GM21723 (cell line): ENCODE measurements at regions not wholly inside any gene's neighbourhood (a gene's known extent, or its start where the extent isn't known, plus 50 kb on each side); places are given as distances from the start of the nearest gene placed in this dataset.
"Not testable (repeated sequence)": the region's sequence is repeated elsewhere in the genome, so short reads cannot be mapped to it uniquely, and the experiment has no call there.

Experiments
- ATAC-seq: cut with Tn5 transposase; IDR thresholded peaks from one replicate; pipeline ENCODE4 v1.9.1; 2021; ENCODE audit warnings: mild to moderate bottlenecking, moderate library complexity; ENCODE audit not compliant: unreplicated experiment

DNA sequence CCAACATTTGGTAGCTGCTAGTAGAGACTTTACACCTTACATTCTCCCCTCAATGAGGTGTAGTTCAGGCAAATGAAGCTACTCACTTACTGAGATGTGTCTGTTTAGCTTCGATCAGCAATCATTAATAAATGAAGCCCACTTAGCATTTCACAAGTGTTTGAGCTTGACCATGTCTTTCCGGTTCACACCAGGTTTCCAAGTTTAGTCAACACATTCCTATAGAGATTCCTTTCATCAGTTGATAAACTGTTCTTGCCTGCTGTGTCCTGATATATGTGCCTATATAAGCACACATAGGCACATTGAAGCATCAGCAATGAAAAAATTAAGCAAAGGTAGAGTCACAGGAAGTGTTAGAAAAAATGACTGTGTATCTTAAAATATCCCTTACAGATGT is 150.0 kb downstream of the BTBD3 start:
- ATAC-seq, result no peak

DNA sequence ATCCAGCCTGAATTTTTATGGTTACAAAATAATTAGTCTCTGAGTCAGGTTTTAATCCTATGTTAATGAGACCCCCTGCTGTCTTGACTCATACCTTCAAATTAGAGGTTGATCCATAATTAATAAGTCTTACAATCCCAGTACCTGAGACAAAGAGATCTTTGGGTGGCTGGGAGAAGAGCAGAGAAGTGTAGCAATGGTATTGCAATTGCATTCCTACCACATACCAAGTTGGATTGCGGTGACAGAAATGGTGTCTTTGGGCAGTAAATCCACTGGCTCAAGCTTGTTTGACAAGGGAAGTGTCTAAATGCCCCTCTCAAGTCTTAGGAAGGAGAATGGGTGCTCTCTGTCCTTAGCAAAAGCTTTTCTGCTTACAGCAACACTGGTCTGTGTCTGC is 150.4 kb downstream of the BTBD3 start:
- ATAC-seq, result no peak

DNA sequence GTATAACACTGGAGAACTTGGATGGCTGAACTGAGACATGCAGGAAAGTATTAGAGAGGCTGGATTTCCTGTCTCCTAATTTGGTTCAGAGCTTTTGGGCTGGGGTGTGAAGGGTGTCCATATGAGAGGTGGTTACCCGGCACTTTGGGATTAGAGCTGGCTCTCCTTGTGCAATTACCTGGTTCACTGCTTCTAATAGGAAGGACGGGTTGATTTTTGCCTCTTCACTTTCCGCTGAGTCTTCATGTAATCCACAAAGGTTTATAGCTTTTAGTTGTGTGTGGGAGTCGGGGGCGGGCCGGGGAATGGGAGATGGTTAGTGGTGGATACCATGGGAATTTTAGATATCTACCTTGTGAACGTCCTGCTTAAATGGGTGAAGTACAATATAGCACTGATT is 151.5 kb downstream of the BTBD3 start:
- ATAC-seq, result no peak

GRCh38 chr20:12072221-12072953 is 154.7 kb downstream of the BTBD3 start:
- no peak for ATAC-seq

DNA sequence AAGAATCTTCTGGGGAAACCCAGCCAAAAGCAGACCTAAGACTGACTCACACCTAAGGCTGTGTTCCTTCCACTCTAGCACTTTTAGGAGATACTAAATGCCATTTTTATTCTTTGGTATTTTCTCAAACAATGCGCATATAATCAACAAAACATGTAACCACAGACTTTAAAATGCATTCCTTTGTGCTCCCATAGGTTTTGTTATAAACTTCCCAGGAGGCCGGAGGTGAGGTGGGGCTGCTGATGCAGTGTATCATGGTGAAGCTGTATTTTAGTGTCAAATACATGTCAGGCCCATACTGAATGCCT is 155.2 kb downstream of the BTBD3 start:
- ATAC-seq, result no peak

DNA sequence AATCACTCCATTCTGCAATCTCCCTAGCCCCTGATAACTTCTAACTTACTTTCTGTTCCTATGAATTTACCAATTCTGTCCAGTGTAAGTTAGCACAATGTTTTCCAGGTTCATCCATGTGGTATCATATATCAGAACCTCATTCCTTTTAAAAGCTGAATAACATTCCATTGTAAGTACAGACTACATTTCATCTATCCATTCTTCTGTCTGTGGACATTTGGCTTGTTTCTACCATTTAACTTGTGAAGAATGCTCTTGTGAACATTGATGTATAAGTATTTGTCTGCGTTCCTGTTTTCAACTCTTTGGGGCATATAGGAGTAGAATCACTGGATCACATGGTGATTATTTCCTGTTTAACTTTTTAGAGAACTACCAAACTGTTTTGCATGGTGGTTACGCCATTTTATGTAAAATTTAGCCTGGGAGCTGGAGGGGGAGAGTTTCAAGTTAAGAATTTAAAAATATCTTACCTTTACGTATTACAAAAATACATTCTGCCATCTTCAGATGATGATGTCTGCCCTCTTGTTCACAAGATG is 156.5 kb downstream of the BTBD3 start:
- ATAC-seq, result no peak

- ATAC-seq, result no peak
These were observed 158.5 kb downstream of the BTBD3 start for GRCh38 chr20:12076200-12076599.

- ATAC-seq, result no peak
These were observed 160.2 kb downstream of the BTBD3 start for GRCh38 chr20:12077875-12078274.

- ATAC-seq, result no peak
These were observed 161.8 kb downstream of the BTBD3 start for GRCh38 chr20:12079490-12079889.

DNA sequence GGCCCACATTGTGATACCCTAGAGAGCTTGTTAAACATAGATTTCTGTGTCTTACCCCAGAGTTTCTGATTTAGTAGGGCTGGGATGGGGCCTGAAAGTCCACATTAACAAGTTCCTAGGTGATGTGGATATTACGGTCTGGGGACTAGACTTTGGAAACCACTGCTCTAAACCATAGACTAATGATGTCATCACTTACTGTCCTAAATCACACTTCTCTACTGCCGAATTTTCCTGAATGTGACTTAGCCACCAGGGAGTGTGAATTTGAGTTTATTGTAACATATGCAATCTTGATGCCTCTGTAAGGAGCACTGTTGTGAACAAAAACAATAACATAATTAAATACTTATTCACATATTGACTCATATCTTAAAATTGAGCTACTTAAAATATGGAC is 165.6 kb downstream of the BTBD3 start:
- ATAC-seq, result no peak

DNA sequence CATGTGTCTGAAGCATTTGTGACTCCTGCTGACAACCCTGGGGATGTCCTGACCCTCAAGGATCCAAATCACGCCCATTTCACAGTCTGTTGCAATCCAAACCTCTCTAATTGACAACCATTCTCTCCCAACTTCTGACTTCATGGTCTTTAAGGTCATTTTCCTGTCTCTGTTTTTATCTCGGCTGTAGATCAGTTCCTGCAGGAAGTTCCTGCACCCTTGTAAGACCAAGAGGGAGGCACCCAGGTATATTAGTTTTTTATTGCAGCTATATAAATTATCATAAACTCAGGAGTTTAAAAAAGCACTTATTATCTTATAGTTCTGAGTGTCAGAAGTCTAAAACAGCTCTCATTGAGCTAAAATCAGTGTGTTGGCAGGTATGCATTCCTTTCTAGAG is 166.8 kb downstream of the BTBD3 start:
- ATAC-seq, result no peak

GRCh38 chr20:12086359-12086758 is 168.7 kb downstream of the BTBD3 start:
- ATAC-seq, result no peak

- no peak for ATAC-seq
These were observed 173.2 kb downstream of the BTBD3 start for GRCh38 chr20:12090920-12091319.

DNA sequence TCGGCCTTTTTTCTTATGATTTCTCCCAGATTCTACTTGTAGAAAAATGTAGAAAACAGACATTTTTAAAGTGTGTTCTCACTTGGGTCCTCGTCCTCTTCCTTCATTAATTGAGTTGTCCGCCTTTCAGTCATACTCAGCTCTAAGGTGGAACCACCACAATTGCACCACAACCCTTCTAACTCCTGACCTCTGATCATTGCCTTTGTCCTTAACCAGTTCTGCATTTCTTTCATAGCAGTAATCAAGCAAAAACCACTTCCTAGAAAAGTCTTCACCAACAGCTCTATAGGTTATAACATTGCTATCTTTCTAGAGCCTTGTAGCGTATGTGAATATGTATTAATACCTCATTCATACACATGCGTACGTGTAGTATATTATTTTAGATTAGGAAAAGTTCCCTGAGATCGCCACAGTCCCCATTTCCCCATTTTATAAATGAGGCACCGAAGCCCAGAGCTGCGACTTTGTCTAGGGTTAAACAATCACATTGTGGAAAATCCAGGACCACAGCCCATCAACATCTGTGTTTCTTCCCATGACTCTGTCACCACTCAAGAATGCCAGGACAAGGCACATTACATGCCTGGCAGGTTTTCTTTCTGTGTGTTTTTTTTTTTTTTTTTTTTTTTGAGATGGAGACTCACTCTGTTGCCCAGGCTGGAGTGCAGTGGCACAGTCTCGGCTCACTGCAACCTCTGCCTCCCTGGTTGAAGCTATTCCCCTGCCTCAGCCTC is 175.5 kb downstream of the BTBD3 start:
- ATAC-seq, result no peak

GRCh38 chr20:12093797-12094190 is 176.1 kb downstream of the BTBD3 start:
- not testable (repeated sequence) for ATAC-seq

DNA sequence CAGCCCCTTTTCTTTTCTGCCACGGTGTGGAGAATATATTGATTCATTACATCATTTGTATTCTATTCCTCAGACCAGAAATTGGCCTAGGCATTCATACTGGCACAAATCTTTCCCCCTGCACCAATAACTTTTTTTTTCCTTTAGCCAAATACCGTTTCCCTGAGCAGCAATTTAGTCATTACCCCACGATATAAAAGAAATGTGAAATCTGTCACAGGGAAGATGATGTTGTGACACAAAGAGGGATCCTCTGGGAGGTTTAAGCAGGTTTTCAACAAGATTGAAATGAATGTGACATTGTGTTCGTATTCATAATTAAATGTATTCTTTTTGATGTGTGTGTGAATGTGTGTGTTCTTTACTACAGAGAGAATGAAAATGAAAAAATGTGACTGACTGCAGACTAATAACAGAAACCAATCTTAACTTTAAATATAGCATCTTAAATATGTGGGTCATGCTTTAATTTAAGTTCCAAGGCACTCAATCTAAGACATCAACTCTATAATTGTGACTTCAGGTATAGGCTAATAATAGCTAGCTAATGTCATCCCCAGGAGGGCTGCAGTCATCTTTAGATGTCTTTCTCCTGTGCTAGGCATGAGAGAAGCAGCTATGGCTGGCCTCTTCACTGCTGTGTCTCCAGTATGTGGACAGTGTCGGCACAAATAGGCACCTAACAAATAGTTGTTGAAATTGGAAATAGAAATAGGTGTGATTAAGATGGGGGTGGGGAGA is 177.7 kb downstream of the BTBD3 start:
- no peak for ATAC-seq

GRCh38 chr20:12098421-12098820 is 180.7 kb downstream of the BTBD3 start:
- no peak for ATAC-seq

DNA sequence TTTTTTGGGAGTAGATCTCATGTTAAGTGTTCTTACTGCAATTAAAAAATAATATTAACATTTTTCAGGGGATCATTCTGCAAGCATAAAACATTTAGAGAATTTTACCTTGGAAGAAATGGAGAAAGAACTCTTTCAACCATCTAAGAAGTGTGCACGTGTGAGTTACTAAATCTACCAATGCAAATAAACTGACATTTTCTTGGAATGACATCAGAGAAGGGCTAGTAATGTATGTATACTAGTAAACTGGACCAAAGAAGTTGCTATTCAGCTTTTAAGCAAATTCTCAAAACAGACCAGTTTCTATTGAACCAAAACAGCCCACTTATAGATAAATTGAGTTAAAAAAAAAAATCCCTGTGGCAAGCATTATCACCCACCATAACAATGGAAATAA is 191.2 kb downstream of the BTBD3 start:
- no peak for ATAC-seq

- ATAC-seq, result no peak
These were observed 192.6 kb downstream of the BTBD3 start for GRCh38 chr20:12110274-12110673.

DNA sequence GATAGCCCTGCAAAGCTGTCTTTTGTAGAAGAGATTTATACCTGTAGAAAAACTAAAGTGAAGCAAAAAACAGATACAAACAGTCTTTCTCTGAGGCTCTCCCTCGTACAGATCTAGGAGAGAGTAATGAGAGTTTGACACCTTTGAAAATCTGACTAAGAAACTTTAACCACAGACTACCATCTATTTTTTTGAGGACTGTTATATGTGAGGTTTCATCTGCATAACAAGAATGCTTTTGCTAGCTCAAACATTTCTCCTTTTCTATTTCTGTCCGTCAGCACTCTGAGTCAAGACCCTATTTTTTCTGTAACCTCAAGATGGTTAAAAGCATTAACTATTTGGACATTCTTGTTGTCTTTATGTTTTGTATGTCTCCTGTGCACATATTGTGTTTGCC is 193.0 kb downstream of the BTBD3 start:
- no peak for ATAC-seq

- no peak for ATAC-seq
These were observed 193.9 kb downstream of the BTBD3 start for GRCh38 chr20:12111431-12112088.
